ENCODE measurements at regions not wholly inside any gene's neighbourhood (a gene's known extent, or its start where the extent isn't known, plus 50 kb on each side); places are given as distances from the start of the nearest gene placed in this dataset.

DNA sequence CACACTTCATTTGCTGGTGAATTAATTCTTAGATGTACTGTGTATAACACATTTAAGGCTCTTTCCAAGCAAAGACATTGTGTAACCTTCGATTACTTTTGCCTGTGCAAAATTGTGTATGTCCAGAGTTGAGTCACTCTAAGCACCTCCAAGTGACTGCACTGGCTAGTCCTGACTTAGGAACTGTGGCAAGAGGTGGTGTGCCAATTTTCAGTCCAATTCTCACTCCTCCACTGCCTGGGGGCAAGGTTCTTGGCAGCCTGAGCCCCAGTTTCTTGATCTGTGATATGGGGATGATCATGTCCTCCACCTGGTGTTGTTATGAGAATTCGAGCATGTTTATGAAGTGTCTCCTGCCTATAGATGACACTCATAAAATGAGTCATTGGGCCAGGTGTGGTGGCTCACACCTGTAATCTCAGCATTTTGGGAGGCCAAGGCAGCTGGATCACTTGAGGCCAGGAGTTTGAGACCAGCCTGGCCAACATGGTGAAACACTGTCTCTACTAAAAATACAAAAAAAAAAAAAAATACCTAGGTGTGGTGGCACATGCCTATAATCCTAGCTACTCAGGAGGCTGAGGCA is 105.3 kb upstream of the CDYL start:
- TF ChIP-seq SIN3A (IDR thresholded peaks at IDR 0.05; ENCODE audit: borderline replicate concordance, insufficient read depth, low read length) (no peak), FOXP2 (optimal IDR thresholded peaks at IDR 0.05; ENCODE audit: borderline replicate concordance, extremely low read depth, extremely low read length, insufficient read depth) (no peak), POLR2AphosphoS5 (IDR thresholded peaks at IDR 0.05; ENCODE audit: low read depth, low read length) (no peak), REST (IDR thresholded peaks at IDR 0.05; ENCODE audit: insufficient read depth in 1 of 2, low read depth in 2 of 2, low read length in 2 of 2) (no peak), TAF1 (IDR thresholded peaks at IDR 0.05; ENCODE audit: borderline replicate concordance, insufficient read depth, low read length) (no peak)

GRCh38 chr6:4670290-4670689 is 105.9 kb upstream of the CDYL start:
- no peak for TF ChIP-seq POLR2AphosphoS5 (IDR thresholded peaks at IDR 0.05; ENCODE audit: low read depth, low read length)
- no peak for TF ChIP-seq TAF1 (IDR thresholded peaks at IDR 0.05; ENCODE audit: borderline replicate concordance, insufficient read depth, low read length)
- TF ChIP-seq REST (IDR thresholded peaks at IDR 0.05; ENCODE audit: insufficient read depth in 1 of 2, low read depth in 2 of 2, low read length in 2 of 2): no peak
- no peak for TF ChIP-seq SIN3A (IDR thresholded peaks at IDR 0.05; ENCODE audit: borderline replicate concordance, insufficient read depth, low read length)
- TF ChIP-seq FOXP2 (optimal IDR thresholded peaks at IDR 0.05; ENCODE audit: borderline replicate concordance, extremely low read depth, extremely low read length, insufficient read depth): no peak

DNA sequence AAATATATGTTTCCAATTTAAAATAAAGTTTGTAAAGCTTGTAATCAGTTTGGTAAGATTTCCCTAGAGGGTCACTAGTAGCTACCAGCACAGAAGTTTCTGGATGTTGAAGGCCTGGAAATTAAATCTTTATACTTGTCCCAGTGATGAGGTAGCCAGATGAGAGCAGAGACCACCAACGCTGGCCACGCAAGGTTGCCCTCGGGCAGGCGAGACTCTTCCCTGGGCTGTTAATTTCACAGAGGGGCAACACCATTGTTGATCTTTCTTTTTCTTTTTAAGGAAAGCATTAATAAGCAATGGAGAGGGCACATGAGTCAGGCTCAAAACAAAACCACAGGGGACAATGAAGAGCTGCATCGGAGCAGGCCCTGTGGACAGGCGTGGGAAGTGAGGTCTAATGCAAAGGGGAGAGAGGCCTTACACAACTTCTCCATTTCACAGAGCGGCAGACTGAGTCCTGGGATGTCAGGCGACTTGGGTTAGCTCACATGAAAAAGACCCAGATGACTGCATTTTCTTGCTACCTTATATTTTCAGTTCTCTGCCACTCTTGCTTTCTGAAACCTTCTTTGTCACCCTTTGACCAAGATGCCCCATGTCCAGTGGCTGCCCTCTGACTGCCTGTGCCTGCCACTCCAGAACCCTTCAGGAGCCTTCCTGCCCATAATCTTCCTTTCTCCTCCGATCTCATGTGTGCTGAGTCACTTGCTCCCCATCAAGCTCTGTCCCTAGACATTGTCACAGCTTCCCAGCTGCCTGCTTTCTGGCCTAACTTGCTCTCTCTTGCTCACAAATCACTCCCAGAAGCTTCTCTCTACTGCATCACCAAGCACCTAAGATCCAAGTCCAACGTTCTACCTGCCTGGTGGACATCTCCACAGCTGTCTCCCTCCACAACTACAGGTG is 107.7 kb upstream of the CDYL start:
- TF ChIP-seq REST (IDR thresholded peaks at IDR 0.05; ENCODE audit: insufficient read depth in 1 of 2, low read depth in 2 of 2, low read length in 2 of 2) (no peak), POLR2AphosphoS5 (IDR thresholded peaks at IDR 0.05; ENCODE audit: low read depth, low read length) (no peak), FOXP2 (optimal IDR thresholded peaks at IDR 0.05; ENCODE audit: borderline replicate concordance, extremely low read depth, extremely low read length, insufficient read depth) (no peak), SIN3A (IDR thresholded peaks at IDR 0.05; ENCODE audit: borderline replicate concordance, insufficient read depth, low read length) (no peak), TAF1 (IDR thresholded peaks at IDR 0.05; ENCODE audit: borderline replicate concordance, insufficient read depth, low read length) (no peak)

GRCh38 chr6:4667591-4667990 is 108.6 kb upstream of the CDYL start:
- TF ChIP-seq SIN3A (IDR thresholded peaks at IDR 0.05; ENCODE audit: borderline replicate concordance, insufficient read depth, low read length): no peak
- TF ChIP-seq POLR2AphosphoS5 (IDR thresholded peaks at IDR 0.05; ENCODE audit: low read depth, low read length): no peak
- no peak for TF ChIP-seq TAF1 (IDR thresholded peaks at IDR 0.05; ENCODE audit: borderline replicate concordance, insufficient read depth, low read length)
- TF ChIP-seq REST (IDR thresholded peaks at IDR 0.05; ENCODE audit: insufficient read depth in 1 of 2, low read depth in 2 of 2, low read length in 2 of 2): no peak
- no peak for TF ChIP-seq FOXP2 (optimal IDR thresholded peaks at IDR 0.05; ENCODE audit: borderline replicate concordance, extremely low read depth, extremely low read length, insufficient read depth)

All from PFSK-1 (cell line).